H9 (cell line): ENCODE measurements at regions not wholly inside any gene's neighbourhood (a gene's known extent, or its start where the extent isn't known, plus 50 kb on each side); places are given as distances from the start of the nearest gene placed in this dataset.

Source experiments
- DNase-seq: peaks from one replicate; pipeline ENCODE4 v3.0.0-alpha.2; 2017
- H2AFZ ChIP-seq: one replicate; pipeline ENCODE4 v1.6.1; 2013; ENCODE audit warnings: mild to moderate bottlenecking, low read length, control low read depth, moderate library complexity
- H2AK5ac ChIP-seq: 2 replicates; pipeline ENCODE4 v1.6.1; 2013; ENCODE audit warnings: low read length, control low read depth, mixed read lengths; ENCODE audit not compliant: insufficient read length
- H2BK120ac ChIP-seq: one replicate; pipeline ENCODE4 v1.6.1; 2013; ENCODE audit warnings: low read depth, mild to moderate bottlenecking, low read length, control low read depth, inconsistent platforms; ENCODE audit not compliant: poor library complexity, severe bottlenecking
- H2BK12ac ChIP-seq: 2 replicates; pipeline ENCODE4 v1.6.1; 2013; ENCODE audit warnings: low read length, control low read depth, mixed read lengths, low read depth; ENCODE audit not compliant: insufficient read length
- H2BK15ac ChIP-seq: 2 replicates; pipeline ENCODE4 v1.6.1; 2013; ENCODE audit warnings: low read depth, low read length, control low read depth
- H2BK20ac ChIP-seq: one replicate; pipeline ENCODE4 v1.6.1; 2013; ENCODE audit warnings: low read depth, mild to moderate bottlenecking, low read length, control low read depth, inconsistent platforms; ENCODE audit not compliant: poor library complexity, severe bottlenecking
- H2BK5ac ChIP-seq: 2 replicates; pipeline ENCODE4 v1.6.1; 2013; ENCODE audit warnings: low read length, control low read depth, mixed read lengths; ENCODE audit not compliant: insufficient read length
- H3K14ac ChIP-seq: 2 replicates; pipeline ENCODE4 v1.6.1; 2013; ENCODE audit warnings: low read length, control low read depth; ENCODE audit not compliant: insufficient read depth
- H3K18ac ChIP-seq: 2 replicates; pipeline ENCODE4 v1.6.1; 2013; ENCODE audit warnings: low read depth, mild to moderate bottlenecking, mixed read lengths, low read length, control low read depth; ENCODE audit not compliant: insufficient read length
- H3K23ac ChIP-seq: 2 replicates; pipeline ENCODE4 v1.6.1; 2013; ENCODE audit warnings: low read length, control low read depth, mixed read lengths, low read depth; ENCODE audit not compliant: insufficient read length
- H3K23me2 ChIP-seq: 2 replicates; pipeline ENCODE4 v1.6.1; 2013; ENCODE audit warnings: low read depth, mild to moderate bottlenecking, mixed read lengths, low read length, control low read depth; ENCODE audit not compliant: insufficient read length, poor library complexity, severe bottlenecking
- H3K27ac ChIP-seq: 2 replicates; pipeline ENCODE4 v1.5.1; 2013; ENCODE audit warnings: low read length, control low read depth, mixed read lengths, low read depth; ENCODE audit not compliant: insufficient read length
- H3K27me3 ChIP-seq: 2 replicates; pipeline ENCODE4 v1.6.1; 2013; ENCODE audit warnings: low read length, control low read depth, inconsistent platforms; ENCODE audit not compliant: insufficient read depth
- H3K4ac ChIP-seq: 2 replicates; pipeline ENCODE4 v1.6.1; 2013; ENCODE audit warnings: low read depth, mild to moderate bottlenecking, control low read depth, inconsistent platforms, low read length, moderate library complexity
- H3K4me1 ChIP-seq: 2 replicates; pipeline ENCODE4 v1.6.1; 2013; ENCODE audit warnings: low read length, control low read depth, inconsistent platforms; ENCODE audit not compliant: insufficient read depth
- H3K4me2 ChIP-seq: 2 replicates; pipeline ENCODE4 v1.6.1; 2013; ENCODE audit warnings: low read length, control low read depth, mixed read lengths; ENCODE audit not compliant: insufficient read length, insufficient read depth
- H3K56ac ChIP-seq: 2 replicates; pipeline ENCODE4 v1.6.1; 2013; ENCODE audit warnings: low read depth, mild to moderate bottlenecking, mixed read lengths, low read length, control low read depth; ENCODE audit not compliant: insufficient read length
- H3K79me1 ChIP-seq: 2 replicates; pipeline ENCODE4 v1.6.1; 2013; ENCODE audit warnings: low read depth, mild to moderate bottlenecking, moderate library complexity, low read length, control low read depth, inconsistent platforms; ENCODE audit not compliant: insufficient read depth, poor library complexity, severe bottlenecking
- H3K79me2 ChIP-seq: 2 replicates; pipeline ENCODE4 v1.6.1; 2013; ENCODE audit warnings: low read length, control low read depth, inconsistent platforms; ENCODE audit not compliant: insufficient read depth
- H3K9ac ChIP-seq: 2 replicates; pipeline ENCODE4 v1.6.1; 2013; ENCODE audit warnings: low read length, control low read depth, mixed read lengths; ENCODE audit not compliant: insufficient read length; ENCODE audit errors: extremely low read depth
- H3K9me3 ChIP-seq: one replicate; pipeline ENCODE4 v1.6.1; 2013; ENCODE audit warnings: low read depth, low read length, inconsistent platforms; ENCODE audit not compliant: control insufficient read depth
- H3T11ph ChIP-seq: one replicate; pipeline ENCODE4 v1.6.1; 2013; ENCODE audit warnings: mild to moderate bottlenecking, low read length, control low read depth, inconsistent platforms
- H4K20me1 ChIP-seq: one replicate; pipeline ENCODE4 v1.6.1; 2013; ENCODE audit not compliant: control insufficient read depth, insufficient read length, insufficient read depth
- H4K5ac ChIP-seq: 2 replicates; pipeline ENCODE4 v1.6.1; 2013; ENCODE audit warnings: low read depth, mild to moderate bottlenecking, mixed read lengths, low read length, control low read depth; ENCODE audit not compliant: insufficient read length
- H4K8ac ChIP-seq: replicated peaks from 2 replicates; pipeline ENCODE4 v1.6.1; 2013; ENCODE audit warnings: low read length, control low read depth, mixed read lengths, low read depth; ENCODE audit not compliant: insufficient read length
- H4K91ac ChIP-seq: 2 replicates; pipeline ENCODE4 v1.6.1; 2013; ENCODE audit warnings: low read depth, mild to moderate bottlenecking, moderate library complexity, mixed read lengths, low read length, control low read depth; ENCODE audit not compliant: insufficient read length
- H3K27ac Mint-ChIP-seq, 3 experiments: 2 replicates in 2 of 3; 3 replicates in 1 of 3; pipeline ENCODE4 v1.8.0; 2020 to 2021; ENCODE audit warnings: mixed read lengths in 3 of 3, mild to moderate bottlenecking in 1 of 3, moderate library complexity in 1 of 3
- H3K27me3 Mint-ChIP-seq: 2 replicates; pipeline ENCODE4 v1.8.0; 2021; ENCODE audit warnings: low read depth, mild to moderate bottlenecking, moderate library complexity, mixed read lengths
- H3K36me3 Mint-ChIP-seq, 3 experiments: 2 replicates in 2 of 3; 3 replicates in 1 of 3; pipeline ENCODE4 v1.8.0; 2020 to 2021; ENCODE audit warnings: low read depth in 3 of 3, mixed read lengths in 3 of 3; ENCODE audit not compliant: insufficient read depth in 1 of 3
- H3K4me1 Mint-ChIP-seq, 2 experiments: 2 replicates each; pipeline ENCODE4 v1.8.0; 2020; ENCODE audit warnings: mixed read lengths in 2 of 2
- H3K4me3 Mint-ChIP-seq, 2 experiments: 2 replicates in 1 of 2; 3 replicates in 1 of 2; pipeline ENCODE4 v1.8.0; 2020 to 2021; ENCODE audit warnings: mild to moderate bottlenecking in 2 of 2, mixed read lengths in 2 of 2, moderate library complexity in 1 of 2
- H3K9me3 Mint-ChIP-seq, 2 experiments: 2 replicates in 1 of 2; 3 replicates in 1 of 2; pipeline ENCODE4 v1.8.0; 2020; ENCODE audit warnings: mild to moderate bottlenecking in 2 of 2, mixed read lengths in 2 of 2, moderate library complexity in 1 of 2
- WGBS: extraction: QIAGEN DNeasy Blood & Tissue Kit; methylation state at CpG from one replicate; pipeline ENCODE4 v1.1.7; 2013; ENCODE audit warnings: missing lambda C conversion rate, low lambda C conversion rate, mixed read lengths; ENCODE audit not compliant: insufficient read length; ENCODE audit errors: extremely low coverage; 5-methylcytosine and 5-hydroxymethylcytosine counted together
- TF ChIP-seq, protein P1 (sequence below): fragments of 200-600 bp; sonication (generic); conservative IDR thresholded peaks from 3 replicates; pipeline ENCODE4 v1.8.0; 2021; ENCODE audit warnings: antibody characterized with exemption, mild to moderate bottlenecking

DNA sequence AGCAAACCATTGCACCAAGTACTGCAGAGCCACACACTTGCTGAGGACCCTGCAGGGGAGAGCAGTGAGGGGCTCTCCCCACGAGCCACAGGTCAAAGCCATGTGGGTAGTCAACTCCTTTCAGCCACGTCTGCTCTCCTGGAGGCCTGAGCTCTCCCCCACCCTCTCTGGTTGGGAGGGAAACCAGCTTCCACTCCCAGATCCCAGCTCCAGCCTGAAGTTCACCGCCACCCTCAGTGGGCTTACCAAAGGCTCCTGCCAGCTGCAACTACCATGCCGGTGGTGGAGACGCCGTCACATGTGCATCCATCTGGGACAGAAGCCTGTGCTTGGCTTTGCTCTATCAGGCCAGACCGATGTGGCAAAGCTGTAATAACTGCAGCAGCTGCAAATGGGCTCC is 521.5 kb upstream of the RAB6C start:
- no CpG with 5 or more reads among the region's 7 CpGs for WGBS
- H2BK12ac ChIP-seq: no peak overlapping the region
- DNase-seq: no peak
- H3K23ac ChIP-seq: no peak overlapping the region
- H3K79me2 ChIP-seq: no peaks in the 10 kb centered on the region
- TF ChIP-seq, protein P1, sequence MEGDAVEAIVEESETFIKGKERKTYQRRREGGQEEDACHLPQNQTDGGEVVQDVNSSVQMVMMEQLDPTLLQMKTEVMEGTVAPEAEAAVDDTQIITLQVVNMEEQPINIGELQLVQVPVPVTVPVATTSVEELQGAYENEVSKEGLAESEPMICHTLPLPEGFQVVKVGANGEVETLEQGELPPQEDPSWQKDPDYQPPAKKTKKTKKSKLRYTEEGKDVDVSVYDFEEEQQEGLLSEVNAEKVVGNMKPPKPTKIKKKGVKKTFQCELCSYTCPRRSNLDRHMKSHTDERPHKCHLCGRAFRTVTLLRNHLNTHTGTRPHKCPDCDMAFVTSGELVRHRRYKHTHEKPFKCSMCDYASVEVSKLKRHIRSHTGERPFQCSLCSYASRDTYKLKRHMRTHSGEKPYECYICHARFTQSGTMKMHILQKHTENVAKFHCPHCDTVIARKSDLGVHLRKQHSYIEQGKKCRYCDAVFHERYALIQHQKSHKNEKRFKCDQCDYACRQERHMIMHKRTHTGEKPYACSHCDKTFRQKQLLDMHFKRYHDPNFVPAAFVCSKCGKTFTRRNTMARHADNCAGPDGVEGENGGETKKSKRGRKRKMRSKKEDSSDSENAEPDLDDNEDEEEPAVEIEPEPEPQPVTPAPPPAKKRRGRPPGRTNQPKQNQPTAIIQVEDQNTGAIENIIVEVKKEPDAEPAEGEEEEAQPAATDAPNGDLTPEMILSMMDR: no peak
- H3T11ph ChIP-seq: no peak overlapping the region
- H3K9me3 Mint-ChIP-seq: no peaks in the 10 kb centered on the region
- H2BK15ac ChIP-seq: no peak overlapping the region
- H3K9me3 ChIP-seq: no peaks in the 10 kb centered on the region
- H3K4ac ChIP-seq: no peak overlapping the region
- H4K91ac ChIP-seq: no peak overlapping the region
- H3K4me1 Mint-ChIP-seq: no peaks in the 10 kb centered on the region
- H2BK5ac ChIP-seq: no peak overlapping the region
- no peak overlapping the region for H2BK120ac ChIP-seq
- no peak overlapping the region; a peak in 1 of 7 replicates for H3K27ac Mint-ChIP-seq
- no peak overlapping the region for H4K8ac ChIP-seq
- H3K14ac ChIP-seq: no peak overlapping the region
- H3K4me2 ChIP-seq: no peak overlapping the region
- peaks cover 5% of the 10 kb centered on the region; the same call in 1 of the 2 replicates for H3K27me3 Mint-ChIP-seq
- no peak overlapping the region for H3K18ac ChIP-seq
- H3K27ac ChIP-seq: no peak overlapping the region
- no peak overlapping the region for H4K5ac ChIP-seq
- H3K23me2 ChIP-seq: no peaks in the 10 kb centered on the region
- H3K36me3 Mint-ChIP-seq: no peaks in the 10 kb centered on the region
- no peaks in the 10 kb centered on the region for H4K20me1 ChIP-seq
- no peak overlapping the region for H3K9ac ChIP-seq
- no peak overlapping the region for H3K4me3 Mint-ChIP-seq
- H3K27me3 ChIP-seq: no peaks in the 10 kb centered on the region
- no peak overlapping the region for H2BK20ac ChIP-seq
- no peaks in the 10 kb centered on the region for H3K4me1 ChIP-seq
- H3K56ac ChIP-seq: no peak overlapping the region
- H2AFZ ChIP-seq: no peak overlapping the region
- H2AK5ac ChIP-seq: no peak overlapping the region
- no peaks in the 10 kb centered on the region for H3K79me1 ChIP-seq
